ENCODE measurements at regions not wholly inside any gene's neighbourhood (a gene's known extent, or its start where the extent isn't known, plus 50 kb on each side); places are given as distances from the start of the nearest gene placed in this dataset.

- in situ Hi-C loops (cut with MboI; ENCODE audit: low sequenced_read_pairs), result no loop called here
- no peaks in the 10 kb centered on the region for H3K36me3 ChIP-seq (replicated peaks)
- H3K9me3 ChIP-seq, result no peaks in the 10 kb centered on the region
- no peaks in the 10 kb centered on the region for H3K27me3 ChIP-seq (ENCODE audit: low read depth)
- H3K4me3 ChIP-seq, result no peak overlapping the region
- H3K4me1 ChIP-seq, result no peaks in the 10 kb centered on the region
- DNase-seq (ENCODE audit: low spot score in 2 of 2), result no peak
Measured at GRCh38 chr9:7921545-7922197, 122.1 kb upstream of the DMAC1 start.

DNA sequence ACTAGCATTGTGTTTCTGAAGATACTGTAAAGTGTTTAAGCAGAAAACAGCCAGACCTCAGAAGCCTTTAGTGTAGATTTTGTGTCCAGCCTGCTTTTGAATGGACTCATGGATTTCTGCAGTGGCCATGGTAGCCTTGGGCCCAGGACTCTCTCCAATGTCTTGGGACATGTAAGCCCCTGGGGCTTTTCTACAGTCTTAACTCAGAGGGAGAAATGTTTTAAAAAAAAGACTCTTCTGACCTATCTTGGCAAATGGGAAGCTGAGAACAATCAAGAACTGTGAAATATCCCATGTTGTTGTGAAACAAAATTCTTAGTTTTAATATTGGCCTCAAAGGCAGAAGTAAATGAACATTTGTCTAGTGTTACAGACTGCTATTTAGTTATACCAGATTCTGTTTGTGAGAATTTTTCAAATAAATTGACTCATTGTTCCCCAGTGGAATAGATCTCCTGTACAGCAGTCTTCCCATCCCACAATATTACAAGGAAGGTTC, 112.5 kb upstream of the DMAC1 start:
- H3K4me3 ChIP-seq, result no peak overlapping the region
- no peaks in the 10 kb centered on the region for H3K4me1 ChIP-seq
- no peak for DNase-seq (ENCODE audit: low spot score in 2 of 2)
- no peaks in the 10 kb centered on the region for H3K27me3 ChIP-seq (ENCODE audit: low read depth)
- no peaks in the 10 kb centered on the region for H3K9me3 ChIP-seq
- in situ Hi-C loops (cut with MboI; ENCODE audit: low sequenced_read_pairs), result no loop called here
- no peaks in the 10 kb centered on the region for H3K36me3 ChIP-seq (replicated peaks)

DNA sequence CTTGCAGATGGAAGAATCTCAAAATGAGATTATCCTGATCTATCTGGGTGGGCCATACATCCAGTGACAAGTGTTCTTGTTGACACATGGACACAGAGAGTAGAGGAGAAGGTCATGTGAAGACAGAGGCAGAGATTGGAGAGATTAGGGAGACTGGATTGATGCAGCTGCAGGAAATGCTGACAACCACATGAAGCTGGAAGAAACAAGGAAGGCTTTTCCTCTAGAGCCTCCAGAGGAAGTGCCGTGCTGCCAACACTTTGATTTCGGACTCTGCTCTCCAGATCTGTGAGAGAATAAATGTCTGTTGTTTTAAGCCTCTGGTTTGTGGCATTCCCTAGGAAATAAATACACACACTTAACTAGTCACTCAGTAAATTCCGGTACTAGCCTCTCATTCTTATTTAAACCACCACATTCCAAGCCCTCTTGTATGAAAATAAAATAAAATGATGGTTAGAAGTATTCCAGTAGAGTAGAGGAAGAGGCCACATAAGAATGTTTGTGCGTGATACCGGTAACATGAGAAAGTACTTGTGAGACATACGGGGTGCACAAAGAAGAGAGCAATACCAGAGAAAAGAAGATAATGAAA, 110.9 kb upstream of the DMAC1 start:
- H3K9me3 ChIP-seq, result no peaks in the 10 kb centered on the region
- DNase-seq (ENCODE audit: low spot score in 2 of 2), result no peak
- in situ Hi-C loops (cut with MboI; ENCODE audit: low sequenced_read_pairs), result no loop called here
- H3K4me1 ChIP-seq, result no peaks in the 10 kb centered on the region
- no peaks in the 10 kb centered on the region for H3K27me3 ChIP-seq (ENCODE audit: low read depth)
- H3K4me3 ChIP-seq, result no peak overlapping the region
- H3K36me3 ChIP-seq (replicated peaks), result no peaks in the 10 kb centered on the region

DNA sequence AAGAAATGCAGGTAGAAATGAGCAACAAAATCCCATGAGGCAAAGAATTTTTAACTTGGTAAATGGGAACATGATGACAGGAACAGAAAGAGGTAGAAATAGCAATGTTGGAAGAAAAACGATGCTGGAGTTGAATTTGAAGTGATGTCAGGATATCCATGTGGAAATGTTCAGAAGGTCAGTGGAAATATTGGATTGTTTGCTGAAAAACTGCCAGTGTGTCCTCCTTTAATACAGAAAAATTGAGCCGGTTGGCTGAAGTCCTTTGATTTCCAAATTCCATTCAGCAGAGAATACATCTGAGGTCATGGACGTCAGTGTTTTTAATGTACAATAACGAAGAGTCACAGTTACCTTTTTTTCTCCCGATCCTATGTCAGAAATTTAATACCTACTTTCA, 110.0 kb upstream of the DMAC1 start:
- no peaks in the 10 kb centered on the region for H3K4me1 ChIP-seq
- DNase-seq (ENCODE audit: low spot score in 2 of 2), result no peak
- no peaks in the 10 kb centered on the region for H3K36me3 ChIP-seq (replicated peaks)
- in situ Hi-C loops (cut with MboI; ENCODE audit: low sequenced_read_pairs), result no loop called here
- no peak overlapping the region for H3K4me3 ChIP-seq
- no peaks in the 10 kb centered on the region for H3K27me3 ChIP-seq (ENCODE audit: low read depth)
- no peaks in the 10 kb centered on the region for H3K9me3 ChIP-seq

GRCh38 chr9:7907551-7908337, 108.2 kb upstream of the DMAC1 start:
- no peak for DNase-seq (ENCODE audit: low spot score in 2 of 2)
- H3K9me3 ChIP-seq, result no peaks in the 10 kb centered on the region
- H3K4me1 ChIP-seq, result no peaks in the 10 kb centered on the region
- H3K36me3 ChIP-seq (replicated peaks), result no peaks in the 10 kb centered on the region
- in situ Hi-C loops (cut with MboI; ENCODE audit: low sequenced_read_pairs), result no loop called here
- no peaks in the 10 kb centered on the region for H3K27me3 ChIP-seq (ENCODE audit: low read depth)
- no peak overlapping the region for H3K4me3 ChIP-seq

- Histone ChIP-seq H3K4me1 (no peaks in the 10 kb centered on the region), H3K36me3 (replicated peaks) (no peaks in the 10 kb centered on the region), H3K4me3 (no peak overlapping the region), H3K9me3 (no peaks in the 10 kb centered on the region), H3K27me3 (ENCODE audit: low read depth) (no peaks in the 10 kb centered on the region)
- in situ Hi-C loops (cut with MboI; ENCODE audit: low sequenced_read_pairs), result no loop called here
- DNase-seq (ENCODE audit: low spot score in 2 of 2), result no peak
Measured at GRCh38 chr9:7906783-7907550, 107.4 kb upstream of the DMAC1 start.

- Histone ChIP-seq H3K4me3 (no peak overlapping the region), H3K36me3 (replicated peaks) (no peaks in the 10 kb centered on the region), H3K27me3 (ENCODE audit: low read depth) (no peaks in the 10 kb centered on the region), H3K4me1 (no peaks in the 10 kb centered on the region), H3K9me3 (no peaks in the 10 kb centered on the region)
- no peak for DNase-seq (ENCODE audit: low spot score in 2 of 2)
- in situ Hi-C loops (cut with MboI; ENCODE audit: low sequenced_read_pairs), result no loop called here
Measured at GRCh38 chr9:7901621-7902020, 102.0 kb upstream of the DMAC1 start.

GRCh38 chr9:7900541-7900940, 101.0 kb upstream of the DMAC1 start:
- Histone ChIP-seq H3K27me3 (ENCODE audit: low read depth) (no peaks in the 10 kb centered on the region), H3K36me3 (replicated peaks) (no peaks in the 10 kb centered on the region), H3K4me1 (no peaks in the 10 kb centered on the region), H3K9me3 (no peaks in the 10 kb centered on the region), H3K4me3 (no peak overlapping the region)
- in situ Hi-C loops (cut with MboI; ENCODE audit: low sequenced_read_pairs), result no loop called here
- no peak for DNase-seq (ENCODE audit: low spot score in 2 of 2)

DNA sequence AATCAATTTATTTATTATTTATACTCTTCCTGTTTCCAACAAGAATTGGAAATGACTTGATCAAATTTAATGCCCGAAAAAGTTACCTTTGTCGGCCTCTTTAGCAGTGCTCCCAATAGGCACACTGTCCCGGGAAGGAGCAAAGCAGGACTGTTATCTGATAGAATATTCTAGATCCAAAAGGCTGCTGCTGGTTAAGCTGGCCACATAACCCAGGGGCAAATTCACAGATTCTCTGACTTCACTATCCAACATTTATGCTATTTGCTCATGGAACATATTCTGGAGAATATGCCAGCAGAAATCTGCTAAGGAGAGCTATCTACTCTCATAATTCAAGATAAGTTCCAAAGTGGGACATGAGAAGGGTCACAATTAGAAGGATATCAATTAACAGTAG, 100.2 kb upstream of the DMAC1 start:
- Histone ChIP-seq H3K27me3 (ENCODE audit: low read depth) (no peaks in the 10 kb centered on the region), H3K4me3 (no peak overlapping the region), H3K4me1 (no peaks in the 10 kb centered on the region), H3K36me3 (replicated peaks) (no peaks in the 10 kb centered on the region), H3K9me3 (no peaks in the 10 kb centered on the region)
- in situ Hi-C loops (cut with MboI; ENCODE audit: low sequenced_read_pairs), result no loop called here
- no peak for DNase-seq (ENCODE audit: low spot score in 2 of 2)

DNA sequence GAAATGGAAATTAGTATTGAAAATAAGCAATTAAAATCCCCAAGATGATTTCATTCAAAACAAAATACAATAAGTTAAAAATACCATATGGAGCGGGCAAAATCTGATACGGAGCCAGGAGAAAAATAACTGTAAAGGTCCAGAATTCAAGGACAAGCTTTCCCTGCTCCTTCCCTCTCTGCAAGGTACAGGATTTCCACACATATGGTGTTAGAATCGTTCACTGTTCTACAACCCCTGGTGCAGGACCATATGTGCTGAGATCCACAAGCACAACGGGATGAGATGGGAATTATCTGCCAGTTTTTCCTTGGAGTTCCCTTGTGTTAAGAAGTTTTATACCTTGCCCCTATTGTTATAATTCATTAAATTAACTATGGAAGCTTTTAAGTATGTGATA, 94.7 kb upstream of the DMAC1 start:
- Histone ChIP-seq H3K36me3 (replicated peaks) (no peaks in the 10 kb centered on the region), H3K27me3 (ENCODE audit: low read depth) (no peaks in the 10 kb centered on the region), H3K4me3 (no peak overlapping the region), H3K9me3 (no peaks in the 10 kb centered on the region), H3K4me1 (no peaks in the 10 kb centered on the region; the same call in 1 of the 2 replicates)
- in situ Hi-C loops (cut with MboI; ENCODE audit: low sequenced_read_pairs), result no loop called here
- DNase-seq (ENCODE audit: low spot score in 2 of 2), result no peak

- in situ Hi-C loops (cut with MboI; ENCODE audit: low sequenced_read_pairs), result no loop called here
- no peaks in the 10 kb centered on the region for H3K9me3 ChIP-seq
Measured at GRCh38 chr9:7892975-7893374, 93.4 kb upstream of the DMAC1 start.

GRCh38 chr9:7879551-7880245, 80.1 kb upstream of the DMAC1 start:
- DNase-seq (ENCODE audit: low spot score in 2 of 2), result peak in 1 of 2 experiments; percentile 41
- no peaks in the 10 kb centered on the region for H3K4me1 ChIP-seq
- H3K9me3 ChIP-seq, result no peaks in the 10 kb centered on the region
- in situ Hi-C loops (cut with MboI; ENCODE audit: low sequenced_read_pairs), result no loop called here
- no peak overlapping the region for H3K4me3 ChIP-seq
- no peaks in the 10 kb centered on the region for H3K27me3 ChIP-seq (ENCODE audit: low read depth)
- no peaks in the 10 kb centered on the region for H3K36me3 ChIP-seq (replicated peaks)

More at GRCh38 chr9:7892975-7893374, 93.4 kb upstream of the DMAC1 start:
- no peaks in the 10 kb centered on the region for H3K36me3 ChIP-seq (replicated peaks)
- DNase-seq (ENCODE audit: low spot score in 2 of 2), result no peak
- no peaks in the 10 kb centered on the region; the same call in 1 of the 2 replicates for H3K4me1 ChIP-seq
- H3K4me3 ChIP-seq, result no peak overlapping the region
- no peaks in the 10 kb centered on the region for H3K27me3 ChIP-seq (ENCODE audit: low read depth)

DNA sequence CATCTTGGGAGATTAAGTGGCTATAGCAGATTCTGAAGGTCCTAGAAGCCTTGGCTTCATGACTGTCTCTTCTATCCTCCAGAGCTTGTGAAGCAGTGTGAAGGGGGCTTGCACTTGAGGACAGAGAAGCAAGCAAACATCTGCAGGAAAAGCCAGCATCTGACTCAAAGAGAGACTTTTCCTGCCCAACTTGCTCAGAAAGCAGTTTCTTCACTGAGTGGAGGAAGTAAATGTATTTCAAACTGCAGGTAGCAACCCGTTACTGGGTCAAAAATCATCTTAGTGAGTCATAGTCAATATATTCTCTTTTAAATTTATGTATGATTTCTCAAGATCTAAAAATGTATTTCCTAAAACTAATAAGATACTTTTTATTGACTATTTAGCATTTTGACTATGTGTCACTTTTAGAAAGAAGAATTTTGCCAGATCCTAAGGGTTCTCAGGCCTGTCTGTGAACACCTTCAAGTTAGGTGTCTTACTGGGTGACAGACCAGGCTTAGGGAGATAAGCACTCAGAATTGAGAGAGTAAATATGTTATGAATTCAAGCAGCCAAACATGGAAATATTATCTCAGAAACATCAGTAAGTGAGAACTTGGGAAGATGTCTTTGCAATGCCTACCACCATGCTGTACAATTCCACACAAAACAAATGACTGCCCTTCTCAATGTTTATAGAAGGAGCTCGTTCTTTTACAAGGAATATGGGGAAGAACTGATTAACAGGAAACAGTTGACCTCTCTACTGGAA, 72.6 kb upstream of the DMAC1 start:
- DNase-seq (ENCODE audit: low spot score in 2 of 2), result no peak
- Histone ChIP-seq H3K36me3 (replicated peaks) (no peaks in the 10 kb centered on the region), H3K27me3 (ENCODE audit: low read depth) (no peaks in the 10 kb centered on the region), H3K9me3 (no peaks in the 10 kb centered on the region), H3K4me1 (no peaks in the 10 kb centered on the region), H3K4me3 (no peak overlapping the region)
- in situ Hi-C loops (cut with MboI; ENCODE audit: low sequenced_read_pairs), result no loop called here

Measured in HAP-1 (cell line).